ENCODE measurements at regions not wholly inside any gene's neighbourhood (a gene's known extent, or its start where the extent isn't known, plus 50 kb on each side); places are given as distances from the start of the nearest gene placed in this dataset.
"Not testable (repeated sequence)": the region's sequence is repeated elsewhere in the genome, so short reads cannot be mapped to it uniquely, and the experiment has no call there.

DNA sequence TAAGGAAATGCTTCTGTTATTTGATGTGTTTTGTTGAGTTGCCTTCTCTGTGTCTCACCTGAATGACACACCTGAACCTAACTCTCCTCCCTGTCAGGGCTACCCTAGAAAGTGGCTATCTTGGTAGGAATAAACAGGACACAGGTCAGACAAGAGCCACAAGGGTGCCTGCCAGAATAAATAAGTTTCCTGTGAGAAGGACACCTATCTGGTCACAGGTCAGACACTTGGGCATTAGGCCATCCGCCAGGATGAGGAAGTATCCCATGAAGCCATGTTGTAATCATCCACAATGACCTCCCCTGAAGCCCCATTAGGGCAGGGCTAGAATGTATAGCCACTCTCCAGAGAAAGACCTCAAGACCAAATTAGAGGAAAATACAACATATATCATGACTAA lies 318.8 kb downstream of the ZNF674 start:
- TF ChIP-seq SPI1 (IDR thresholded peaks at IDR 0.05; ENCODE audit: low read depth, low read length) (no peak), POLR2A (IDR thresholded peaks at IDR 0.05; ENCODE audit: low read depth, low read length) (no peak), POU2F2 (IDR thresholded peaks at IDR 0.05; ENCODE audit: low read depth, low read length) (no peak), TAF1 (IDR thresholded peaks at IDR 0.05; ENCODE audit: low read depth, low read length) (no peak), POLR2AphosphoS5 (IDR thresholded peaks at IDR 0.05; ENCODE audit: low read depth, low read length) (no peak), PAX5 (IDR thresholded peaks at IDR 0.05; ENCODE audit: insufficient read depth, low read length, severe bottlenecking) (no peak)
- FAIRE-seq (no peak), DNase-seq (ENCODE audit: insufficient read length, low spot score) (no peak)

- FAIRE-seq; DNase-seq (ENCODE audit: insufficient read length, low spot score): not testable (repeated sequence)
Measured at GRCh38 chrX:46223499-46223898, 321.7 kb downstream of the ZNF674 start.

- FAIRE-seq (no peak), DNase-seq (ENCODE audit: insufficient read length, low spot score) (no peak)
- TF ChIP-seq SPI1 (IDR thresholded peaks at IDR 0.05; ENCODE audit: low read depth, low read length) (no peak), POLR2AphosphoS5 (IDR thresholded peaks at IDR 0.05; ENCODE audit: low read depth, low read length) (no peak), POU2F2 (IDR thresholded peaks at IDR 0.05; ENCODE audit: low read depth, low read length) (no peak), POLR2A (IDR thresholded peaks at IDR 0.05; ENCODE audit: low read depth, low read length) (no peak), PAX5 (IDR thresholded peaks at IDR 0.05; ENCODE audit: insufficient read depth, low read length, severe bottlenecking) (no peak), TAF1 (IDR thresholded peaks at IDR 0.05; ENCODE audit: low read depth, low read length) (no peak)
Measured at GRCh38 chrX:46220822-46221221, 324.4 kb downstream of the ZNF674 start.

GRCh38 chrX:46218373-46218772 lies 326.8 kb downstream of the ZNF674 start:
- no peak for TF ChIP-seq TAF1 (IDR thresholded peaks at IDR 0.05; ENCODE audit: low read depth, low read length)
- TF ChIP-seq POLR2AphosphoS5 (IDR thresholded peaks at IDR 0.05; ENCODE audit: low read depth, low read length) = no peak
- TF ChIP-seq POU2F2 (IDR thresholded peaks at IDR 0.05; ENCODE audit: low read depth, low read length) = no peak
- no peak for TF ChIP-seq POLR2A (IDR thresholded peaks at IDR 0.05; ENCODE audit: low read depth, low read length)
- no peak for TF ChIP-seq PAX5 (IDR thresholded peaks at IDR 0.05; ENCODE audit: insufficient read depth, low read length, severe bottlenecking)
- TF ChIP-seq SPI1 (IDR thresholded peaks at IDR 0.05; ENCODE audit: low read depth, low read length) = no peak
- FAIRE-seq (no peak), DNase-seq (ENCODE audit: insufficient read length, low spot score) (no peak)

DNA sequence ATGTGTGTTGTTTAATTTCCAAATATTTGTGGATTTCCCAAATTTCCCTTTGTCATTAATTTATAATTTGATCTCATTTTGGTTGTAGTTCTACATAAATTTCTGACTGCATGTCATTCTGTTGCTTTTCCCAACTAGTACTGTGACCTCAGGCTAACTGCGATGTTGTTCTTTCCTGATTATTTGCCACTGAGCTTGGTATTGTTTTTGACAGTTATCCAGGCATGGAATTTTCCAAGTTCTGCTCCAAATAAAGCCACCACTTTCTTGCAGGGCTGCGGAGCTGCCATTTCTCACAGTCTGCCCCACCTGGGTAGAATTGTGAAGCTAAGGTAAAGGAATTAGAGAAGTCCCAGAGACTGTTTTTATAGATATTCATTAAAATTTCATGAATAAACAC lies 328.8 kb downstream of the ZNF674 start:
- FAIRE-seq (no peak), DNase-seq (ENCODE audit: insufficient read length, low spot score) (no peak)
- TF ChIP-seq TAF1 (IDR thresholded peaks at IDR 0.05; ENCODE audit: low read depth, low read length) = no peak
- no peak for TF ChIP-seq POLR2AphosphoS5 (IDR thresholded peaks at IDR 0.05; ENCODE audit: low read depth, low read length)
- no peak for TF ChIP-seq SPI1 (IDR thresholded peaks at IDR 0.05; ENCODE audit: low read depth, low read length)
- TF ChIP-seq POU2F2 (IDR thresholded peaks at IDR 0.05; ENCODE audit: low read depth, low read length) = no peak
- no peak for TF ChIP-seq PAX5 (IDR thresholded peaks at IDR 0.05; ENCODE audit: insufficient read depth, low read length, severe bottlenecking)
- TF ChIP-seq POLR2A (IDR thresholded peaks at IDR 0.05; ENCODE audit: low read depth, low read length) = no peak

GRCh38 chrX:46211079-46211478 lies 334.1 kb downstream of the ZNF674 start:
- FAIRE-seq (no peak), DNase-seq (ENCODE audit: insufficient read length, low spot score) (no peak)
- TF ChIP-seq TAF1 (IDR thresholded peaks at IDR 0.05; ENCODE audit: low read depth, low read length) (no peak), SPI1 (IDR thresholded peaks at IDR 0.05; ENCODE audit: low read depth, low read length) (no peak), POLR2AphosphoS5 (IDR thresholded peaks at IDR 0.05; ENCODE audit: low read depth, low read length) (no peak), POU2F2 (IDR thresholded peaks at IDR 0.05; ENCODE audit: low read depth, low read length) (no peak)

DNA sequence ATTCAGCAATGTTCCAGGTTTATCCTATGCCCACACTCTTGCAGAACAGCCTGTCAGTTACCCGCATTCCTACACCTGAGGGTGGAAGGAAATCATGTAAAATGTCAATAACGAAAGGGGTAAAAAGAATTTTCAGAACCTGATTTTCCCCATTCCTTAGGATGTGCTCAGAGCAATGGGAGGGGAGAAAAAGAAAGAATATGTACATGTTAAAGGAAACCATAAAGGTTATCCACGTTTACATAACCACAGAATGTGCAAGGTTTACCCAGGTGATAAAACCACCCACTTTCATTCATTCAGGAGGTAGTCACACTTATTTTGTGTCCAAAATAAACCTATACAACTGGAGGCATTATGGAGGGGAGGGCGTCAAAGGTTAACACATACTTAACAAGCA lies 335.5 kb downstream of the ZNF674 start:
- no peak for DNase-seq (ENCODE audit: insufficient read length, low spot score)
- no peak for FAIRE-seq
- TF ChIP-seq POU2F2 (IDR thresholded peaks at IDR 0.05; ENCODE audit: low read depth, low read length) = no peak
- TF ChIP-seq PAX5 (IDR thresholded peaks at IDR 0.05; ENCODE audit: insufficient read depth, low read length, severe bottlenecking) = no peak
- TF ChIP-seq POLR2A (IDR thresholded peaks at IDR 0.05; ENCODE audit: low read depth, low read length) = no peak
- no peak for TF ChIP-seq TAF1 (IDR thresholded peaks at IDR 0.05; ENCODE audit: low read depth, low read length)
- no peak for TF ChIP-seq POLR2AphosphoS5 (IDR thresholded peaks at IDR 0.05; ENCODE audit: low read depth, low read length)
- TF ChIP-seq SPI1 (IDR thresholded peaks at IDR 0.05; ENCODE audit: low read depth, low read length) = no peak

GRCh38 chrX:46209037-46209436 lies 336.2 kb downstream of the ZNF674 start:
- DNase-seq (ENCODE audit: insufficient read length, low spot score) (no peak), FAIRE-seq (no peak)
- TF ChIP-seq POLR2AphosphoS5 (IDR thresholded peaks at IDR 0.05; ENCODE audit: low read depth, low read length) = no peak
- no peak for TF ChIP-seq TAF1 (IDR thresholded peaks at IDR 0.05; ENCODE audit: low read depth, low read length)

DNA sequence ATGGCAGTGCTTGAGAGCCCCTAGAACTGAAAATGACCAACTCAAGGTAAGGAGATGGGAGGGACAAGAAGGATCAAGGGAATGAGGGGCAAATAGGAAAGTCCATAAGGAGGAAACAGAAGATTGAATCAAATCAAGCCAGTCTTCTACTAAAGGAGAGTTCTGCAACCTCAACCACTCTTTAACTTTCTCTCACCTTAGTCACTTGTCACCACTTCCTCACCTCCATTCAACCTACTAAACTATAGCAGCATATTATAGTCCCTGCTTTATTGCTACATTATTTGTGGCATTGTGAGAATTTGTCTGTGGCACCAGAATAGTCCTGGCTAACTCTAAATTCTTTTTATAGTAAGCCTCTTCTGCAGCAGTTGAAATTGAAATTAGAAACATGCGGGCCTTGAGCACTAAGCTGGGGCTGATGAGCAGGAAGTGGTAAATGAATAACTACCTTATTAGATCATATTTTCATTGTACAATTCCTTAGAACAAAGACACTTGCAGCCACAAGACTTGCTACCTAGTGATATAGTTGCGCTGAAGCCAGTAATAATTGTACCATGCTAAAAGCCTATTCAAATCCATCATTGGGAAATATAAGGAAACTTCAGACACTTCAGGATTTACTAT lies 336.9 kb downstream of the ZNF674 start:
- FAIRE-seq (no peak), DNase-seq (ENCODE audit: insufficient read length, low spot score) (no peak)
- TF ChIP-seq POLR2AphosphoS5 (IDR thresholded peaks at IDR 0.05; ENCODE audit: low read depth, low read length) = no peak
- no peak for TF ChIP-seq PAX5 (IDR thresholded peaks at IDR 0.05; ENCODE audit: insufficient read depth, low read length, severe bottlenecking)
- TF ChIP-seq TAF1 (IDR thresholded peaks at IDR 0.05; ENCODE audit: low read depth, low read length) = no peak
- TF ChIP-seq POLR2A (IDR thresholded peaks at IDR 0.05; ENCODE audit: low read depth, low read length) = no peak
- no peak for TF ChIP-seq POU2F2 (IDR thresholded peaks at IDR 0.05; ENCODE audit: low read depth, low read length)
- TF ChIP-seq SPI1 (IDR thresholded peaks at IDR 0.05; ENCODE audit: low read depth, low read length) = no peak

GRCh38 chrX:46204721-46205422 lies 340.3 kb downstream of the ZNF674 start:
- FAIRE-seq (no peak), DNase-seq (ENCODE audit: insufficient read length, low spot score) (no peak)
- TF ChIP-seq POU2F2 (IDR thresholded peaks at IDR 0.05; ENCODE audit: low read depth, low read length) (no peak), TAF1 (IDR thresholded peaks at IDR 0.05; ENCODE audit: low read depth, low read length) (no peak), PAX5 (IDR thresholded peaks at IDR 0.05; ENCODE audit: insufficient read depth, low read length, severe bottlenecking) (no peak), POLR2AphosphoS5 (IDR thresholded peaks at IDR 0.05; ENCODE audit: low read depth, low read length) (no peak), SPI1 (IDR thresholded peaks at IDR 0.05; ENCODE audit: low read depth, low read length) (no peak), POLR2A (IDR thresholded peaks at IDR 0.05; ENCODE audit: low read depth, low read length) (no peak)
